ENCODE measurements at regions not wholly inside any gene's neighbourhood (a gene's known extent, or its start where the extent isn't known, plus 50 kb on each side); places are given as distances from the start of the nearest gene placed in this dataset.

DNA sequence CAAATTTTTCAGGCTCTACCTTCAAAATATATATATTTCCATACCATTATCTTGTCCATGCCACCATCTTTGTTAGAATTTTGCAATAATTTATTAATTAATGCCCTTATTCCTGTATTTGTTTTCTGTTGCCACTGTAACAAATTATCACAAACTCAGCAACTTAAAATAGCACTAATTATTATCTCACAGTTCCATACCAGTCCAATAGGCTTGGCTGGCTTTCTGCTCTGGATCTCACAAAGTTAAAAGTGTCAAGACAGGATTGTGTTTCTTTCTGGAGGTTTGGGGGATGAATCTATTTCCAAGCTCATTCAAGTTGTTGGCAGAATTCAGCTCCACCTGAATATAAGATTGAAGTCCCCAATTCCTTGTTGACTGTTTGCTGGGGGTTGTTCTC, 58.6 kb upstream of the SLC38A4 start:
- Histone ChIP-seq H3K4me1 (ENCODE audit: control insufficient read depth in 1 of 2, insufficient read depth in 2 of 2, low read length in 2 of 2) (no peaks in the 10 kb centered on the region), H3K27ac (ENCODE audit: low read length) (no peak overlapping the region), H3K36me3 (ENCODE audit: control insufficient read depth in 1 of 2, insufficient read depth in 2 of 2, low read length in 2 of 2) (no peaks in the 10 kb centered on the region), H3K9me3 (ENCODE audit: control insufficient read depth in 1 of 2, low read length in 2 of 2) (no peaks in the 10 kb centered on the region), H3K27me3 (ENCODE audit: low read depth, low read length) (no peaks in the 10 kb centered on the region), H3K4me3 (ENCODE audit: low read depth in 1 of 2, low read length in 2 of 2) (no peak overlapping the region)

DNA sequence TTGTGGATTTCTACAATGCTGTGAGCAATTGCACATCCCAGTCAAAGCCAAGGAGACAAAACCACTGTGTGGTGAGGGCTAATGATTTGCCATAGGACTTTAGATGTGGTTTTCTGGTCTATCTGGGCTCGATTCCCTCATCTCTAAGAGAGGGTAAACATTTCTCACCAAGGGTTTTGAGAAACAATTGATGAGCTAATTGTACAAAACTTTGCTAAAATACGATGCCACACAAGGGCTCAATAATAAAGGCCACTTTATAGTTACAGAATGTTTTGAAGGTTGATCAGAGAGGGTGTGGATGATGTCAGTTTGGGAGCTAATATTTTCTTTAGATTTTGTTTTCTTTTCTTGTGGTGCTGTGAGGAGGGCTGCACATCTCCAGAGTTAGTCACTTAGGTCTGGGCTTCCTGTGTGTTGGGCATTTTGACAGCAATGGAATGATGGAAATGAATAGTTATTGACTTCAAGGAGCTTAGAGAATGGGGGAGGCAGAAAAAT, 60.8 kb upstream of the SLC38A4 start:
- no peaks in the 10 kb centered on the region for H3K36me3 ChIP-seq (ENCODE audit: control insufficient read depth in 1 of 2, insufficient read depth in 2 of 2, low read length in 2 of 2)

DNA sequence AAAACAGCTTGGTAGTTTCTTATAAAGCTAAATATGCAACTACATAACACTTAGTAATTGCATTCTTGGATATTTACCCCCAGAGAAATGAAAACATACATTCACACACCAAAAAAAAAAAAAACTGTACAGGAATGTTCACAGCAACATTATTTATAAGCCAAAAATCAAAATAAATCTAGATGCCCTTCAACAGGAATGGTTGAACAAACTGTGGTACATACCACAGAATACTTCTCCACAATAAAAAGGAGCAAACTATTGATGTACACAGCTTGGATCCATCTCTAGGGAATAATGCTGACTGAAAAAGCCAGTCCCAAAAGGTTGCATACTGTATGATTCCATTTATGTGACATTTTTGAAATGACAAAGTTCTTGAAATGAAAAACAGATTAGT, 62.1 kb upstream of the SLC38A4 start:
- Histone ChIP-seq H3K36me3 (ENCODE audit: control insufficient read depth in 1 of 2, insufficient read depth in 2 of 2, low read length in 2 of 2) (no peaks in the 10 kb centered on the region), H3K4me3 (ENCODE audit: low read depth in 1 of 2, low read length in 2 of 2) (no peak overlapping the region), H3K4me1 (ENCODE audit: control insufficient read depth in 1 of 2, insufficient read depth in 2 of 2, low read length in 2 of 2) (no peaks in the 10 kb centered on the region), H3K27me3 (ENCODE audit: low read depth, low read length) (no peaks in the 10 kb centered on the region), H3K27ac (ENCODE audit: low read length) (no peak overlapping the region), H3K9me3 (ENCODE audit: control insufficient read depth in 1 of 2, low read length in 2 of 2) (no peaks in the 10 kb centered on the region)

More for the DNA sequence above, 60.8 kb upstream of the SLC38A4 start:
- no peak overlapping the region for H3K4me3 ChIP-seq (ENCODE audit: low read depth in 1 of 2, low read length in 2 of 2)
- no peaks in the 10 kb centered on the region for H3K4me1 ChIP-seq (ENCODE audit: control insufficient read depth in 1 of 2, insufficient read depth in 2 of 2, low read length in 2 of 2)
- H3K27me3 ChIP-seq (ENCODE audit: low read depth, low read length), result no peaks in the 10 kb centered on the region
- no peak overlapping the region for H3K27ac ChIP-seq (ENCODE audit: low read length)
- no peaks in the 10 kb centered on the region for H3K9me3 ChIP-seq (ENCODE audit: control insufficient read depth in 1 of 2, low read length in 2 of 2)

DNA sequence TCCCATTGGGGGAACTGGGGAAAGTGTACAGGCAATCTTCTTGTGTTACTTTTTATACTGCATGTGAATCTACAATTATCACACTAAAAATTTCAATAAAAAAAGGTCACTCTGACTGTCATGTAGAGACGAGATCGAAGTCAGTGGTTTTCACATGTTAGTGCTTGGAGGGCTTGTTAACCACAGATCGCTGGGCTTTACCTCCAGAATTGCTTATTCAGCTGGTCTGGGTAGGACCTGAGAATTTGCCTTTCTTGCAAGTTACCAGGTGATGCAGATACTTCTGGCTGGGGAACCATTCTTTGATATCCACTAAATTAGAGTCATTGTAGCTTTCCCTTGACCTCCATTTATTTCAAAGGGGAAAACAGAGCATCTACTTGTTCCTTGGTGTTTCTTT, 62.8 kb upstream of the SLC38A4 start:
- no peak overlapping the region for H3K4me3 ChIP-seq (ENCODE audit: low read depth in 1 of 2, low read length in 2 of 2)

DNA sequence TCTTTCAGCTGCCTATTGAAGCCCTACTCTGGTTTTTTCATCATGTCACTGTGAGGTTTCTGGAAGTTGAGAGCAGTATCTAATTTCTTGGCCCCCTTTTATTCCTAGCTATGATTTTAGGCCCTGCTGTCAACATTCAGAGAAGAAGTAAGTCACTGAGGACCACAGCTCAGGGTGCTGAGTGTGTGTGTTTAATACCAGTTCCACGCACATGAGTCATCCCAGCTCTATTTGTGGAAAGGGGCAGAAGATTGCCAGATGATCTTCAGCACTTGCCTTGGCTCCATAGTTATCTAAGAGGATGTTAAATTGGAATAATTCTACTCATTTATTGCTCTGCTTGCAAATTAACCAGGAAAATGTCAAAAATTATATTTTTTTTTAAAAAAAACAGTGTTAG, 65.5 kb upstream of the SLC38A4 start:
- Histone ChIP-seq H3K27me3 (ENCODE audit: low read depth, low read length) (no peaks in the 10 kb centered on the region), H3K9me3 (ENCODE audit: control insufficient read depth in 1 of 2, low read length in 2 of 2) (no peaks in the 10 kb centered on the region), H3K4me1 (ENCODE audit: control insufficient read depth in 1 of 2, insufficient read depth in 2 of 2, low read length in 2 of 2) (no peaks in the 10 kb centered on the region), H3K27ac (ENCODE audit: low read length) (no peak overlapping the region), H3K4me3 (ENCODE audit: low read depth in 1 of 2, low read length in 2 of 2) (no peak overlapping the region), H3K36me3 (ENCODE audit: control insufficient read depth in 1 of 2, insufficient read depth in 2 of 2, low read length in 2 of 2) (no peaks in the 10 kb centered on the region)

More for the DNA sequence above, 62.8 kb upstream of the SLC38A4 start:
- Histone ChIP-seq H3K36me3 (ENCODE audit: control insufficient read depth in 1 of 2, insufficient read depth in 2 of 2, low read length in 2 of 2) (no peaks in the 10 kb centered on the region), H3K4me1 (ENCODE audit: control insufficient read depth in 1 of 2, insufficient read depth in 2 of 2, low read length in 2 of 2) (no peaks in the 10 kb centered on the region), H3K9me3 (ENCODE audit: control insufficient read depth in 1 of 2, low read length in 2 of 2) (no peaks in the 10 kb centered on the region), H3K27ac (ENCODE audit: low read length) (no peak overlapping the region), H3K27me3 (ENCODE audit: low read depth, low read length) (no peaks in the 10 kb centered on the region)

DNA sequence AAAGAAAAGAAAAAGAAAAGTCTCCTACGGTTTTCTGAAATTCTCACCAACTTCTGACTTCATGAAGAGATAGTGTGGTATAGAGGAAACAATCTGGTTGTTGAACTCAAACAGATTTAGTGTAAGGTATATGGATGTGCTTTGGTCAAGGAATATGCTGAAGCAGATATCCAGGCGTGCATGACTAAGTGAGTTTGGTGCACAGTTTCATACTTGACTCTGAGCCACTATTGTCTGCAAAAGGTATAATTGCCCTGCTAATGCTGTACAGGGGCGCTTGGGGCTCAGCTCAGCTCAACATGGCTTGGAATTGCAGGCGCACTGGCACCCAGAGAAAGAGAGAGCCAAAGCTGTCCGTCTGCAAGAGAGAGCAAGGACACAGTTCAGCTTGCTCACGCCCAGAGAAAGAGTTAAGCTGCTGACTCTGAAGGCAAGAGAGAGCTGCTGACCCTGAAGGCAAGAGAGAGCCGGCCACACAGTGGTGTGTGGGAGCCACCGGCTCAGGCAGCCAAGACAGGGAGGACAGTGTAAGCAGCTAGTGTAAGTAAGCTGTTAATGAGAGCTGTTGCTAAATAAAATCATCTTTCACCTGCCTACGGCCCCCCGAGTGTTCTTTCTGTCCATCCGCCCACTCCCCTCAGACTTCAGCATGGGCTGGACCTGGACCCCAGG, 66.4 kb upstream of the SLC38A4 start:
- no peaks in the 10 kb centered on the region for H3K36me3 ChIP-seq (ENCODE audit: control insufficient read depth in 1 of 2, insufficient read depth in 2 of 2, low read length in 2 of 2)
- H3K27me3 ChIP-seq (ENCODE audit: low read depth, low read length), result no peaks in the 10 kb centered on the region
- H3K4me3 ChIP-seq (ENCODE audit: low read depth in 1 of 2, low read length in 2 of 2), result no peak overlapping the region
- no peak overlapping the region for H3K27ac ChIP-seq (ENCODE audit: low read length)
- H3K4me1 ChIP-seq (ENCODE audit: control insufficient read depth in 1 of 2, insufficient read depth in 2 of 2, low read length in 2 of 2), result no peaks in the 10 kb centered on the region
- H3K9me3 ChIP-seq (ENCODE audit: control insufficient read depth in 1 of 2, low read length in 2 of 2), result no peaks in the 10 kb centered on the region

DNA sequence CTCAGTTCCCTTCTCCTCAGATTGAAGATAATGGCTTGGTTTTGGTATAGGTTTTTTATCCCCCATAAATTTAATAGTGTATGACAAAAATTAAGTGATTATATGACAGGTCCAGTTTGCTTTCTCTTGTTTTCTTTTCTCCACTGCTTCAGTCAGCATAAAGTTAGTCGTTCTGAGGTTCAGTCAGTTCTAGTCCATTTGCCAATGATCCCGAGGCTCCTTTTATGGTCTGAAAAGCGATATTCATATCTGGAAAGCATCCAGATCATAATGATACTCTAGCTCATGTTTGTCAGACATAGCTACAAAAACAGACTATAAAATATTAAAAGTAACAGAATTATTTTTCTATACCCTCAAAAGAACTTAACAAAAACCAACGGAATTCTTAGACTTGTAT, 67.1 kb upstream of the SLC38A4 start:
- no peak overlapping the region for H3K27ac ChIP-seq (ENCODE audit: low read length)
- no peaks in the 10 kb centered on the region for H3K36me3 ChIP-seq (ENCODE audit: control insufficient read depth in 1 of 2, insufficient read depth in 2 of 2, low read length in 2 of 2)
- H3K4me3 ChIP-seq (ENCODE audit: low read depth in 1 of 2, low read length in 2 of 2), result no peak overlapping the region
- H3K27me3 ChIP-seq (ENCODE audit: low read depth, low read length), result no peaks in the 10 kb centered on the region
- H3K9me3 ChIP-seq (ENCODE audit: control insufficient read depth in 1 of 2, low read length in 2 of 2), result no peaks in the 10 kb centered on the region
- no peaks in the 10 kb centered on the region for H3K4me1 ChIP-seq (ENCODE audit: control insufficient read depth in 1 of 2, insufficient read depth in 2 of 2, low read length in 2 of 2)

DNA sequence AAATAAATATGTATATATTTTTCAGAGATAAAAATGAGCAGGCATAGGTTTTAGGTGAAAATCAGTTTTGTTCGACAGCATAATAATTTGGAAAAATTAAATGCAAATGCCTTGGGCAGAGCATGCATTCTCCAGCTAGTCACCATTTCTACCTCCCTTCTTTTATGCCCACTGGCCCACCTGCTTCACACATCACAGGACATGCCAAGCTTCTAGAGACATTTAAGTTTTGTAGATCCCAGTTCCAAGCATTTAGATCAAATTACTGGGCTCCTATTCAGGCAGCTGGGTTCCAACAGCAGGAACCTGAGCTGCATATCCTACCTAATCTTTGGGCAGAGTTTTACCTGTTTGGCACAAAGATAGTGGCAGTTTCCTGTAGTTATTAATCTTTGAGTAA, 67.6 kb upstream of the SLC38A4 start:
- H3K27ac ChIP-seq (ENCODE audit: low read length), result no peak overlapping the region
- no peak overlapping the region for H3K4me3 ChIP-seq (ENCODE audit: low read depth in 1 of 2, low read length in 2 of 2)
- no peaks in the 10 kb centered on the region for H3K27me3 ChIP-seq (ENCODE audit: low read depth, low read length)
- no peaks in the 10 kb centered on the region for H3K36me3 ChIP-seq (ENCODE audit: control insufficient read depth in 1 of 2, insufficient read depth in 2 of 2, low read length in 2 of 2)
- no peaks in the 10 kb centered on the region for H3K9me3 ChIP-seq (ENCODE audit: control insufficient read depth in 1 of 2, low read length in 2 of 2)
- no peaks in the 10 kb centered on the region for H3K4me1 ChIP-seq (ENCODE audit: control insufficient read depth in 1 of 2, insufficient read depth in 2 of 2, low read length in 2 of 2)

DNA sequence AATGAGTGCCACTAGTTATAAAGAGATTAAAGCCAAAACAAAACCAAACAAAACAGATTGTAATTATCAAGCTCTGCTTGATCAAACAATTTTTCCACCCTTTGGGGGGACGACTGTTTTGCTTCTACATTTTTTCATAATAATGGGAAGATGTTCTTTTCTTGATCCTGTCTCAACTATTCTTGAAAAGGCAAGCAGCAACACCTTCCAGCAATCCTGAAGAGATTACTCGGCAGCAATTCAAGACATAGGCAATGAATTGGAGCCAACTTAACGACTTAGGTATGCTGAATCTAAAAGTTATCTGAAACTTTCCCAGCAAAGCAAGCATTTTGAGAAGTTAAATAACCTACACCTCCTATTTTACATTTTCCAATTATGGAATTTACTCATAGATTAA, 69.9 kb upstream of the SLC38A4 start:
- Histone ChIP-seq H3K9me3 (ENCODE audit: control insufficient read depth in 1 of 2, low read length in 2 of 2) (no peaks in the 10 kb centered on the region), H3K4me3 (ENCODE audit: low read depth in 1 of 2, low read length in 2 of 2) (no peak overlapping the region), H3K27ac (ENCODE audit: low read length) (no peak overlapping the region), H3K27me3 (ENCODE audit: low read depth, low read length) (no peaks in the 10 kb centered on the region), H3K4me1 (ENCODE audit: control insufficient read depth in 1 of 2, insufficient read depth in 2 of 2, low read length in 2 of 2) (no peaks in the 10 kb centered on the region), H3K36me3 (ENCODE audit: control insufficient read depth in 1 of 2, insufficient read depth in 2 of 2, low read length in 2 of 2) (no peaks in the 10 kb centered on the region)

DNA sequence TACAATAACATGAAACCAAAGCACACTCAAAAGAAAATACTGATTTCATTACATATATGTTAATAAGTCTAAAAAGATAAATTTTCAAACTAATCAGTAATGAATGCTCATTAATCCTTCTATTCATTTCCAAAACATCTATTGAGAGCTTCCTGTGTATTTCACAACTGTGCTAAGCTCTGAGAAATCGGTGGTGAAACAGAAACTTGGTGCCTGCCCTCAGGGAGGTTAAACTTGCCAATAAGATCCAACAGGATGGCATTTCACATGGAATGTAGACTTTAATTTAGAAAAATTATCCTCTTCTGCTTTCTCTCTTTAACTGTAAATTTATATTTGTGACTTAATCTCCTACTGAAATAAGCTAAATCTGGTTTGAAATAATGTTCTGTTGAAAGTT, 70.9 kb upstream of the SLC38A4 start:
- Histone ChIP-seq H3K4me3 (ENCODE audit: low read depth in 1 of 2, low read length in 2 of 2) (no peak overlapping the region), H3K27ac (ENCODE audit: low read length) (no peak overlapping the region), H3K4me1 (ENCODE audit: control insufficient read depth in 1 of 2, insufficient read depth in 2 of 2, low read length in 2 of 2) (no peaks in the 10 kb centered on the region), H3K9me3 (ENCODE audit: control insufficient read depth in 1 of 2, low read length in 2 of 2) (no peaks in the 10 kb centered on the region), H3K27me3 (ENCODE audit: low read depth, low read length) (no peaks in the 10 kb centered on the region), H3K36me3 (ENCODE audit: control insufficient read depth in 1 of 2, insufficient read depth in 2 of 2, low read length in 2 of 2) (no peaks in the 10 kb centered on the region)

DNA sequence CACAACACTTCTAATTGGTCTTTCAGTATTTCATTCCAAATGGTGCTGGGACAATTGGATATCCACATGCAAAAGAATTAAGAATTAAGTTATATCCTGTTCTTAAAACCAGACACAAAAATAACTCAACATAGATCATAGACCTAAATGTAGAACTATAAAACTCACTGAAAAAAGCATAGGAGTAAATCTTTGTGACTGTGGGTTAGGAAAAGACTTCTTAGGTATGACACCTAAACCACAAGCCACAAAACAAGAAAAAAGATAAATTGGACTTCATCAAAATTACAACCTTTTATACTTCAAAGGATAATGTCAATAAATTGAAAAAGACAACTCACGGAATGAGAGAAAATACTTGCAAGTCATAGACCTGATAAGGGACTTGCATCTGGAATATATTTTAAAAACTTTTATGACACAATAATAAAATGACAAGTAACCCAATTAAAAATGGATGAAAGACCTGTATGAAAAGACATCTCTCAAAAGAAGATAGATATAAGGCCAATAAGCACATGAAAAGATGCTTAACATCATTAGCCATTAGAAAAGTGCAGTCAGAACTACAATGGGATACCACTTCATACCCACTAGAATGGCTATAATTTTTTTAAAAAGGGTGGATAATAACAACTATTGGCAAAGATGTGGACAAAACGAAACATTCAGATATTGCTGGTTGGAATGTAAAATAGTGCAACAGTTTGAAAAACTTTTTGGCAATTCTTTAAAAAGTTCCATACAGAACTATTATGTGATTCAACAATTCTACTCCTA, 72.5 kb upstream of the SLC38A4 start:
- no peaks in the 10 kb centered on the region for H3K4me1 ChIP-seq (ENCODE audit: control insufficient read depth in 1 of 2, insufficient read depth in 2 of 2, low read length in 2 of 2)
- no peak overlapping the region for H3K27ac ChIP-seq (ENCODE audit: low read length)

More for the DNA sequence above, 72.5 kb upstream of the SLC38A4 start:
- Histone ChIP-seq H3K4me3 (ENCODE audit: low read depth in 1 of 2, low read length in 2 of 2) (no peak overlapping the region), H3K9me3 (ENCODE audit: control insufficient read depth in 1 of 2, low read length in 2 of 2) (no peaks in the 10 kb centered on the region), H3K36me3 (ENCODE audit: control insufficient read depth in 1 of 2, insufficient read depth in 2 of 2, low read length in 2 of 2) (no peaks in the 10 kb centered on the region), H3K27me3 (ENCODE audit: low read depth, low read length) (no peaks in the 10 kb centered on the region)
